A172 (cell line): ENCODE measurements at regions not wholly inside any gene's neighbourhood (a gene's known extent, or its start where the extent isn't known, plus 50 kb on each side); places are given as distances from the start of the nearest gene placed in this dataset.
"Not testable (repeated sequence)": the region's sequence is repeated elsewhere in the genome, so short reads cannot be mapped to it uniquely, and the experiment has no call there.

Experiments
- DNase-seq: peaks from one replicate; pipeline ENCODE4 v3.0.0-alpha.2; 2015; ENCODE audit warnings: low spot score

GRCh38 chr1:184820218-184820750, 65.6 kb upstream of the EDEM3 start:
- no peak for DNase-seq

GRCh38 chr1:184818646-184819045, 64.0 kb upstream of the EDEM3 start:
- DNase-seq = no peak

- DNase-seq = not testable (repeated sequence)
These were observed 62.3 kb upstream of the EDEM3 start for GRCh38 chr1:184817003-184817402.

GRCh38 chr1:184813528-184814089, 59.0 kb upstream of the EDEM3 start:
- no peak for DNase-seq

DNA sequence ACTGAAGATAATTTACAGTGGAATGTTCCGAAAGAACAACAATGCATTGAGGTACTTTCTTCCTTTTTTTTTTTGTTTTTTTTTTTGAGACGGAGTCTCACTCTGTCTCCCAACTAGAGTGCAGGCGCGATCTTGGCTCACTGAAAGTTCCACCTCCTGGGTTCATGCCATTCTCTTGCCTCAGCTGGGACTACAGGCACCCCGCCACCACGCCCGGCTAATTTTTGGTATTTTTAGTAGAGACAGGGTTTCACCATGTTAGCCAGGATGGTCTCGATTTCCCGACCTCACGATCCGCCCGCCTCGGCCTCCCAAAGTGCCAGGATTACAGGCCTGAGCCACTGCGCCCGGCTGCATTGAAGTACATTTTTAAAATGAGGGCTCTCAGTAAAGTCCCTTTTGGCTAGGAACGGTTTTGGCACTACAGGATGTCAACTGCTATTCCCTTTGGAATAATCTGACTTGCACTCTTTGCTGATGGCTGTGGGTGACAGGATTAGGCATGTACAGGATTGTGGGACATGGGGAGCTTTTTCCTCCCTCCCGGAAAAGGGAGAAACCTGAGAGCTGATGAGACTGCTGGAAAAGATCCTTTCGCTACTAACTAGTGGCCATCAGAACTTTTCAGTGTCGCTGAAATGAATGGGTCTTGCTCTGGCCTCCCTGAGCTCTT, 56.9 kb upstream of the EDEM3 start:
- no peak for DNase-seq

GRCh38 chr1:184810735-184811343, 56.2 kb upstream of the EDEM3 start:
- no peak for DNase-seq

DNA sequence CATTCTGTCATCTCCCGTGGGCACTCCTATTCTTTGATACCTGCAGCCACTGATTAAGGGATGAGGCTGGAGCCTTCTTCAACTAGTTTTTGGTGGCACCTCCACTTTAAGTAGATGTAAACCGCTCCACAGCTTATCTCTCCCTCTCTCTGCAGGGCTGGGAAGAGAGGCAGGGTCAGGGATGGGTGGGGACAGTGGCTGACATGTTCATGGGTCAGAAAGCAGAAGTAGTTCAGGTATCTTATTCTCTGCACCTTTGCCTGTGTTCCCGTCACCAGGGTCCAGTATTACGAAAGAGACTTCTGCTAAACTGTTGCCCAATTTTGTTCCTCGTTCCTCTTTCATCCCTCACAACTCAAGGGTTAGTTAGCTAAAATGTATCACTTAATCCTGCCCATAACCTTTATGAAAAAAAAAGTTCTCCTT, 51.7 kb upstream of the EDEM3 start:
- DNase-seq = no peak

GRCh38 chr1:184805667-184806295, 51.1 kb upstream of the EDEM3 start:
- peak; percentile 84 for DNase-seq
